Activated CD4-positive, alpha-beta T cell treated with anti-CD3 and anti-CD28 coated beads, Interleukin-10, Interleukin-2, amounts not matched to agents 100 ng/mL and 50 ng/mL, durations not matched to agents 16 hours and 8 hours (primary cell): ENCODE measurements at regions not wholly inside any gene's neighbourhood (a gene's known extent, or its start where the extent isn't known, plus 50 kb on each side); places are given as distances from the start of the nearest gene placed in this dataset.

Source experiments
- DNase-seq: peaks from one replicate; pipeline ENCODE4 v3.0.0-alpha.2; 2020

GRCh38 chr4:132901224-132901623 is 247.9 kb upstream of the PCDH10 start:
- DNase-seq = no peak

DNA sequence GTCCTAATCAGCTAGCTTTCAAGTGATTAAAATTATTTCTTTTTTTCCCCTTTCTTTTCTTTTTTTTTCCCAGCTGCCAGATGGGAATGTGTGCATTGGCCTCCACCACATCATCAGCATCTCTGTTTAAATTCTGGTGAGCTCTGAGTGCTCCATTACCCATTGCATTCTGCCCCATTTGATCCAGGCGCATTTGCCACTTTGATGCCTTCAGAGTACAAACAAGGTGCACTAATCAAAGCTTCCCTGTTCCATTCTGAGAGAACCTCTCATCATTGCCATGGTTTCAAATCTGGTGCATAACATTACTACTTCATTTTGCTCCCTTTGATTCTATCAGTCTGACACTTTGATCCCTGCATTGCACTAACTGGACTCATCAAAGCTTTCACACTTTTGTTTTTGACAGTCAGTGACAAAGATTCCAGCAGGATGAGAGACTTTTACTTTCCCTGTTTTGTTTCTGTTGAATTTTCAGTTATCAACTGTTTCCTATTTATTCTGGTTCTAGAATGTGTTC is 238.8 kb upstream of the PCDH10 start:
- no peak for DNase-seq

DNA sequence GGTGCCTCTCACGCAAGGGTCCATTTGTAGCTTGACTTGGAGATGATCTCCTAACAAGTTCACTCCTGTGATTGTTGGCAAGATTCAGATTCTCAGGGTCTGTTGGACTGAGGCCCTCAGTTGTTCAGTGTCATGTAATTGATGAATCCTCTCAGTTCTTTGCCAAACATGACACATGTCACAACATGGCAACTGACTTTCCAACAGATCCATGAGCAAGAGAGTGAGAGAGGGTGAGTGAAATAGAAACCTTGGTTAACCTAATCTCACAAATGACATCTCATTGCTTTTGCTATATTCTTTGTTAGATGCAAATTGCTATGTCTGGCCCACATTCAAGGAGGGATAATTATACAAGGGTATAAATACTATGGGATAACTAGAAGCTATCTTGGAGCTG is 231.0 kb upstream of the PCDH10 start:
- DNase-seq = no peak

GRCh38 chr4:132923516-132923915 is 225.6 kb upstream of the PCDH10 start:
- DNase-seq = no peak

GRCh38 chr4:132934911-132935310 is 214.2 kb upstream of the PCDH10 start:
- no peak for DNase-seq

GRCh38 chr4:132955146-132955545 is 193.9 kb upstream of the PCDH10 start:
- DNase-seq = no peak

GRCh38 chr4:132956962-132957361 is 192.1 kb upstream of the PCDH10 start:
- no peak for DNase-seq

DNA sequence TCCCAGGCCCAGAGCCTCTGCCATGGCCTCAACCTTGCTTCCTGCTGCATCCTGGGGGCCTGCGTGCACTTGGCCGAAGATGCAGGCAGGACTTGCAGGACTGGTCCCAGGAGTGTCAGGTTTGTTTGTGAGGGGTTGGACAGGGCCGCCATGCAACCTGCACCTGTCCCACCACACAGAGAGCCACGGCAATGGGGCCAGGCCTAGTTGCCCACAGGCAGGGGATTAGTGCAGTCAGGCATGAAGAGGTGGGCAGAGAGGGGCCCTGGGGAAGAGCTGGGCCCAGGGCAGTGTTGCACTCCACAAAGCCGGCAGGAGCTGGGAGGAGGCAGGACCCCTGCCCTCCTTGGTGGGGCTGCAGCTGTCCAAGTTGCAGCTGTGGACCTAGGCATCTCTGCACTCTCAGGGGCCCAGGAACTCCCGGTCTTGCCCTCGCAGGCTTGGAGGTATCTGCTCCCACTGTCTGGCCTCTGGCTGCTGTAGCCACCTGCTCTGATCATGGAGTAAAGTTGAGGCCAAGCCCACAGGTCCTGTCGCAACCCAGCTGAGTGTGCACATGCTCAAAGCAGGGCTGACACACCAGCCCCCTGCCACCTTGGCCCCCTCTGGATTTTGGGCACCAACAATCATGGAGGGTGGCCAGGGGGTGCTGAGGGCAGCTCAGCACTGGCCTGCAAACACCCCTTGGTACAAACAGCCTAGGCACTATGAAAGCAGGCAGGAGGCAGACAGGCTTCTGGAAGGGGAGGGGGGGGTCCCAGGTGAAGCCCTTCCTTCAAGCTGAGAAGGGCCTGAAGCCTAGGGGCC is 190.4 kb upstream of the PCDH10 start:
- no peak for DNase-seq

- DNase-seq = no peak
These were observed 167.5 kb upstream of the PCDH10 start for GRCh38 chr4:132981611-132982010.

DNA sequence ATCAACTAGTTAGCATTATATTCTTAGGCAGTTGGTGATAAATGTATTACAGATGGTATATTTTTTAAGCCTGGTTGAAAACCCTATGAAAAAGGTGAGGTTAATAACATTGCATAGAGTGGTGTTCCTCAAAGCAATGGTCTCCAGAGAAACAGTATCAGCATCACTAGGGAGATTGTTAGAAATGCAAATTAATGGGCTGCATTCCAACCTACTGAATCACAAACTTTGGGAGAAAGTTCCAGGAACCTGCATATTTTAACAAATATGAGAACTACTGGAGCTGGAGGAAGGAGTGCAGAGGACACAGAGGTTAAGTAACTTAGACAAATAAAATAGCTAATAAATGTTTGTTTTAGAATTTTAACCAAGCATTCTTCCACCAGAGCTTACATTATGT is 166.9 kb upstream of the PCDH10 start:
- no peak for DNase-seq

DNA sequence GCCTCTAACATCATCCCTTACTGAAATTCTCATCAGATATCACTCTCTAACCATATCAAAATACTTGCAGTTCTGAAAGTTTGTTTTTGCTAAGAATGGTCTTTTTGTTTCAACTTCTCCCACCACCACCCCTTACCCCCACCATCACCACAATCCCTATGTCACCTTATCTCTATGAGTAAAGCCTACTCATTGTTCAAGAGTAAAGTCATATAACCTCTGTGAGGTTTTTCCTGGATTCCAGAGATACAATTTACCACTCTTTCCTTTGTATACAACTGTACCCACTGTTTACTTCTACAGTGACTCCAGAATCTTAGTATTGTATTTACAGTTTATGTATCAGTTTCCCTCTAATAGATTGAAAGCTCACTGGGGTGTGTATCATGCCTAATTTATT is 158.0 kb upstream of the PCDH10 start:
- no peak for DNase-seq

DNA sequence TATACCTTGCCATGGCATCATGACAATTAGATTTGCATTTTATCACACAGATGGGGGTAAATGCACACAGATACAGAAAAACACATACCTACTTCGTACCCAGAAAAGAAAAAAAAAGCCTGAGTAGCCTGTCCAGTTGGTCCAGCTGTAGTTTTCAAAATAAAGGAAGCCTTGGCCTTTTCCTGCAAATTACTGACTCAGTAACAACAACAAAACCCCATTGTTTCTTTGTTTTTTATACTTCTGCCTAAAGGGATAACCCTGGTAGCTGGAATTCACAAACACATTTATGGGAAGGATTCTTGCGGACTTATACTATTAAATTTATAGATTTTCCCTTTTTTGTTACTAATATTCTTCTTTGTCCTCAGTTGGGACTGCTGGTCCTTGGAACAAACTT is 156.4 kb upstream of the PCDH10 start:
- no peak for DNase-seq

GRCh38 chr4:132998585-132999230 is 150.4 kb upstream of the PCDH10 start:
- DNase-seq = no peak

DNA sequence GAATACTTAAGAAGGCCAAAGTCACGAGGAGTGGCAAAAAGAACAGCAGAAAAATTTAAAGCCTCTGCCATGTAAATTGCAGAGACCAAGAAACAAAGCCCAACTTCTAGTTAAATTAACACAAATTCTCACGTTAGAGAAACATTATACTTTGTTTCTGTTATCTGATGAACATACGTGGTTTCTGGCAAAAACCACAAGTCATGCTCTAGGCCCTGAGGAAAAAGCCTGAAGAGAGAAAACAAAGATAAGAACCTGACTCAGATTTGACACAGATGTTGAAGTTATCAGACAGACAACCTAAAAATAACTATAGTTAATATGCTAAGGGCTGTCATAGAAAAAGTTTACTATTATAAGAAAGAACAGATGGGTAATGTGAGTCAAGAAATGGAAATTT is 149.1 kb upstream of the PCDH10 start:
- DNase-seq = no peak

- DNase-seq = no peak
These were observed 145.9 kb upstream of the PCDH10 start for GRCh38 chr4:133003169-133003568.

- no peak for DNase-seq
These were observed 134.5 kb upstream of the PCDH10 start for GRCh38 chr4:133014473-133015135.

DNA sequence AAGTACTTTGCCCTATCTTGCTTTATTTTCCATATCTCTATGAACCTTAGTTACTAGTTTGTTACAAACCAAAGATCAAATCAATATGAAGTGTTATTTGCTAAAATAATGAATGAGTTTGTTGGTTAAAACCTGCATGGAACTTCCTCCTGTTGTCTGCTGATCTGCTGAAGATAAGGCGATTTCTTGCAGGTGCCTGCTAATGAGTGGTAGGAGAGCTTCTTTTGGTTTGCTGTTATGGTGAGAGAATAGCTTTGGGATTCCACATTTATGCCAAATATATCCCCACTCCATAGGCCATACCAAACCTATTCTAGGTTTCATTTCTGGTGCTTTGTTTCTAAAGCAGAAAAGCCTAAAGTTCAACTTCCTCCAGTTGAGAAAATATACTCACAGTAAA is 103.8 kb upstream of the PCDH10 start:
- DNase-seq = no peak

GRCh38 chr4:133046156-133046555 is 102.9 kb upstream of the PCDH10 start:
- DNase-seq = no peak

GRCh38 chr4:133058701-133059100 is 90.4 kb upstream of the PCDH10 start:
- no peak for DNase-seq

DNA sequence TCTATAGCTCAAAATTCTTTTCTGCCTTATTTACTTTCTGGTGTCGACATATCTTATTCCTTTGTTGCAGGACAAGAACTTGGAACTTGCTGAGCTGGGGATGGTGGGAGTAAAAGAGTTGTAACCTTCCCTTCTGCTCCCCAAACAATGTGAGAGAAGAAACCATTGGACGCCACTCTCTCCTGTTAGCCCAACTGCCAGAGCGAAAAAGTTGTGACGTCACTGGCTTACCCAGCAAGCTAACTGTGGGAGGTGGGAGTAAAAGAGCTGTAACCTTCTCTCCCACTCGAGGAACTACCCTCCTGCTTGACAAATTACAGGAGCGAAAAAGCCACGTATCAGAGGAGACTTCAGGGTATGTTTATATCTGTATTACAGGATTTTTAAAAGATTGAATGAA is 90.0 kb upstream of the PCDH10 start:
- no peak for DNase-seq

DNA sequence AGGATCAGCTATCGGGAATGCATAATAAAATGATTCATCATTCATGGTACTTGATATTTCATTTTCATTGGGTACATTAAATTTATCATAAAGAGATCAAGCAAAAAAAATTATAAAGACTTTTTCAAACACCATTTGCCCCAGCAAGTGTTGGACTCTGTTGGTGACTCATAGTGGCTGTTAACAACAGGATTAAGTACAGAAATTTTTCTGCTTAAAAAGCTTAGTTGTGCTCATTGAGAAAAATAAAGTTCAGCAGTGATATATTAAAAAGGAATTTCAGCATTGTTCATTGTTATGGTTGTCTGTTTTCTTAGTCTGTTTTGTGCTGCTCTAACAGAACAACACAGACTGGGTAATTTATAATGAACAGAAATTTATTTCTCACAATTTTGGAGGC is 86.2 kb upstream of the PCDH10 start:
- no peak for DNase-seq

DNA sequence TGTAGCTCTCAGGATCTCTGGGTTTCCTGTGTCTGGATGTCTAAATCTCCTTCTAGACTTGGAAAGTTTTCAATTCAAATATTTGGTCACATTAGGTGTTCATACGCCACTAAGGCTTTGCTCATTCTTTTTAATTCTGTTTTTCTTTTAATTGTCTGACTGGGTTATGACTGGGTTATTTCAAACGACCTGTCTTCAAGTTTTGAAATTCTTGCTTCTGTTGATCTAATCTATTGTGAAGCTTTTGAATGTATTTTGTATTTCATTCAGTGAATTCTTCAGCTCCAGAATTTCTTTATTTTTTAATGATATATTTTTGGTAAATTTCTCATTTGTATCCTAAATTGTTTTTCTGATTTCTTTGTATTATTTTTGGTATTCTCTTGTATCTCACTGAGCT is 81.0 kb upstream of the PCDH10 start:
- no peak for DNase-seq

DNA sequence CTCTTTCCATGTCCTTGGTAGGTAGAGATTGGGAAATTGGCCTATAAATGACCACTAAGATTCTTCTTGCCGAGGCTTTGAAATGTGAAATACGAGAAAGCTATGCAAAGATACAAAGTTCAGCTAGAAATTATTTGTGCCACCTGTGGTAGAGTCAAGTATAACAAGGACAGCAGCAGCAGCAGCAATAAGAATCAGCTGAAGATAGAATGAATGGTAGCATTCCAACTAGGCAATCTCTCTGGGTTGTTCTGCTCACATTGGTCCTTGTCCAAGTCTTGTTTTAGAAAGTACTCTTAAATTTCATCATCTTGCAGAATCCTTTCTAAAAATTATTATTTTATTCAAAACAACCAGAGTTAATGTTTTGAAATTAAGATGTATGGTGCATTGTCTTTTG is 67.8 kb upstream of the PCDH10 start:
- no peak for DNase-seq

DNA sequence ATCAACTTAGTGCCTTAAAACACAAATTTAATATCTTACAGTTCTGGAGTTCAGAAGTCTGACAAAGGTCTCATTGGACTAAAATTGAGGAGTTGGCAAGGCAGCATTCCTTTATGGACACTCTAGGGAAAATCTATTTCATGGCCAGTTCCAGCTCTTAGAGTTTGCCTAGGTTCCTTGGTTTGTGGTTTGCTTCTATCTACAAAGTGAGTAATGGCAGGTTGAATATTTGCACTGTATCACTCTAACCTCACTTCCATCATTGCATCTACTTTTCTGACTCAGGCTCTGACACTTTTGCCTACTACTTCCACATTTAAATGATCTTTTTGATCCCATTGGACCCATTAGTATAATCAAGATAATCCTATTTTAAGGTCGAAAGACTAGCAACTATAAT is 64.7 kb upstream of the PCDH10 start:
- no peak for DNase-seq
